Fibroblast of skin of right biceps (primary cell): ENCODE measurements at regions not wholly inside any gene's neighbourhood (a gene's known extent, or its start where the extent isn't known, plus 50 kb on each side); places are given as distances from the start of the nearest gene placed in this dataset.
A peak's percentile ranks its signal among the peaks of the same experiment; 100 is the strongest.

Source experiments
- DNase-seq: peaks from one replicate; pipeline ENCODE4 v3.0.0-alpha.2; 2013

- no peak for DNase-seq
Measured at GRCh38 chr6:48057601-48058000, 53.4 kb downstream of the PTCHD4 start.

DNA sequence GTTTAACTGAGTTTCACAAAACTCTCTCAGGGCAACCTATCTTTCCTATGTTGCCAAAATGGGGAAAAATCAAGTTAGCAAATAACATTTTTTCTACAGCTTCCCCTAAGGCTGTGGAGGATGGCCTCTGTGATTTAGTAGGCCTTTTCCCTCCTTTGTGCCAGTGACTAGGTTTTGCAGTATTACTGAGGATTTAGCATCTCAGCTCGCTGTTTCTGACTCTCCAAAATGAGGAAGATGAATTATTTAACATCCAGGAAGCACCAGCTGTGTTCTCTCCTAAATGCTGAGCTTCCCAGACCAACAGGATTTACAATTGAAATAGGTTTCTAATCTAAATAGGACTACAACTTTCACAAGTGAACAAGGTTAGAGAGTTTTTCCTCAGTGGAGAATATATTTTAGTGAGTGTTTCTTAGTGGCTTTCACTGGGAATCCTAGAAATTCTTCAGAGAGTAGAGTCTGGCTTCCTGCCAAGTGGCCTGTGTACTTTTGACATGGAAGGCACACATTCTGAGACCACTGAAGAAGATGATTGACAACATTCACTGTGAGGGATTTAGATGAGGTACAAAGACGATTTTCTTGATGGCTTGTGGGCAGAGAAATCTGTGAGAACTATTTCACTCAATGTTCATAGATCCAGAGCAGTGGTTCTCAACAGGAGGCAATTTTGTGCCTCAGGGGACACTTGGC lies 62.4 kb downstream of the PTCHD4 start:
- DNase-seq: no peak

- DNase-seq: no peak
Measured at GRCh38 chr6:48041894-48042293, 69.1 kb downstream of the PTCHD4 start.

- DNase-seq: no peak
Measured at GRCh38 chr6:48037946-48038345, 73.1 kb downstream of the PTCHD4 start.

GRCh38 chr6:48036316-48036715 lies 74.7 kb downstream of the PTCHD4 start:
- DNase-seq: peak; percentile 61

DNA sequence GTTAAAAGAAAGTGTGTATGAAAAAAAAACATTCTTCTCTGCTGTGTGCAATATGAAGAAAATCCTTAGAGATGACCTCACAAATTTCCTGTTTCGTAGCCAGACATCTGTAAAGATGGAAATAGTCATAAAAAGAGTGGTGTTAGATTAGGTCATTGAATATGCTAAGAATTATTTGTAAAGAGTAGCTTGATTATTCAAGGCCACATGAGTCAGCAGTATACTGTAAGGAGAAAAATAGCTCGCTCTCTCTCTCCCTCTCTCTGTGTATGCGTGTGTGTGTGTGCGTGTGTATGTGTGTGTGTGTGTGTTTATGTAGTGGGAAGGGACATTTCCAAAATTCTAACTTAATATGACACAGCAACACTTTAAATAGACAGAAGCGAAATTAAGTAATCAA lies 78.8 kb downstream of the PTCHD4 start:
- DNase-seq: peak; percentile 87

GRCh38 chr6:48031711-48032110 lies 79.3 kb downstream of the PTCHD4 start:
- no peak for DNase-seq

- DNase-seq: no peak
Measured at GRCh38 chr6:48027704-48028435, 83.1 kb downstream of the PTCHD4 start.

DNA sequence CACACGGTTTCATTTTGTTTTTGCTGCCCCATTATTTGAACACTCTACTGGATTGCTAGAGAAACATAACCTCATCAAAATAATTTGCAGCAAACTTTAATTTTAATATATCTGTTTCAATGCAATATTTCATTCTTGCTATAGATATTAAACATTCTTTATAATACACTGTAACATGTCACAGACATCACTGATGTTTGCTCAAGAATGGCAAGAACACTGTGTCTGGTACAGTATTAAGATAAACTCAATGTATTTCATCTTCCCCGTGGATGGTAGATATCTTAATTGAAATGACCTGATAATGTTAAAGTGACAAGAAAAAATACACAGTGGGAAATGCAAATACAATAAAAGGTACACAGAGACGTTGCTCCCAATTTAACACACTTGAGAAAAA lies 86.0 kb downstream of the PTCHD4 start:
- no peak for DNase-seq

DNA sequence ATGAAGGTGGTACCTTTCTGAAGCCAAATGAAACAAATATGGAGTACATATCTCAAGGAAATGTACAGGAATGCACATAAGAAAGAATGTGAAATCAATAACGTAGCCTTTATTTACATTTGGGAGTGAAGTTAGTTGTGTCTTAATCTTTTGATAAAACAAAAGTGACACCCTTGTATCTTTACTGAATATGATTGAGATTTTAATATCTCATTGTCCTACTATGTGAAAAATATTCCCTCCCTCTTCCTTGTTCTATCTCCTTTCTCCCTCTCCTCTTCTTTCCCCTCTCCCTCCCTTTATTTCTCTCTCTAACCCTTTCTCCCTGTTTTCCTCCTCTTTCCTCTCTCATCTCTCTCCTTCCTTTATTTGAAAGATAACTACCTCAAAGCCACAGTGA lies 89.1 kb downstream of the PTCHD4 start:
- no peak for DNase-seq

- no peak for DNase-seq
Measured at GRCh38 chr6:48016020-48016755, 94.8 kb downstream of the PTCHD4 start.

GRCh38 chr6:47992809-47993208 lies 118.2 kb downstream of the PTCHD4 start:
- no peak for DNase-seq

DNA sequence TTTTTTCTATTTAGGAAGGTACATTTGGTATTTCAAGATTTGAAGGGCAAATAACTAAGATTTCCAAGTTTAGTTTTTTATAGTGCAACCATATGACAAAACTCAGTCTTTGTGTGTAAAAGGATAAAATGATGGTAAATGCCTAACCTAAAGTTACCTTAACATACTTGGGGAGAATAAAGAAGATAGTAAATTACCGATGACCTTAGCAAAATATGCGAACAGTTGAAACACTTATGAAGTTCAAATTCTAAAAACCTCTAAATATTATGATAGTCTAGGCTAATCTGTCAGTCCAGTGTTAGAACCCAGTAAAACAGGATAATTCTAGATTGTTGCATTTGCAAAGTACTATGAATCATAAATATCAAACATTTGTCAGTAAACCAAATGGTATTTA lies 127.5 kb downstream of the PTCHD4 start:
- DNase-seq: no peak

DNA sequence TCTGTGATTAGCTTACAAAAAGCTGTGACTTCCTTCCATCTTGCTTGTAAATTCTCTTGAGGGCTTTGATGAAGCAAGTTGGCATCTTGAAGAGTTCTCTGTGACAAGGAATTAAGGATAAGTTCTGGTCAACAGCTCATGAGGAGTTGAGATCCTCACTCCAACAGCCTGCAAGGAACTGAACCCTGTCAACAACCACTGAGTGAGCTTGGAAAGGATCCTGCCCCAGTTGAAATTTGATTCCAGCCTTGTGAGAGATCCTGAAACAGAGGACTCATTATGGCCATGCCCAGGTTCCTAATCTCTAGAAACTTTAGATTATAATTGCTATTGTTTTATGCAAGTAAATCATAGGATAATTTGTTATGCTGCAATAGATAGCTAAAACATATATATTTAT lies 133.7 kb downstream of the PTCHD4 start:
- no peak for DNase-seq

DNA sequence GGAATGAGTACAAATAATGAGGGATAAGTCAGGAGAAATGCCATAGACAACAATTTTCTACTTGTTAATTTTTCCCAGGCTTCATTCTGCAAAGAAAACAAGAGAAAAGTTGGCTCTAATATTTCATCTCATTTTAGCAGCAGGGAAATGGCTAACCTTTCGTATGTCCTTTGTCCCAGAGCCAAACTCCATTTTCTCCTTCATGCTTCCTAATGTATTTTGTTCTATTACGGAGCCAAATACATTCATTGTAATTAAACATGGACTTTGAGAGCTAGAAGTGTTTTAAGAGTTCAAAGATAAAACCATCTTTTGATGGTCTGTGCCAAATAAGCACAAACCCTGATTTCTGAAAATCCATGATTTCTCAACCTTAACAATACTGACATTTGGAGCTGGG lies 136.9 kb downstream of the PTCHD4 start:
- DNase-seq: no peak

DNA sequence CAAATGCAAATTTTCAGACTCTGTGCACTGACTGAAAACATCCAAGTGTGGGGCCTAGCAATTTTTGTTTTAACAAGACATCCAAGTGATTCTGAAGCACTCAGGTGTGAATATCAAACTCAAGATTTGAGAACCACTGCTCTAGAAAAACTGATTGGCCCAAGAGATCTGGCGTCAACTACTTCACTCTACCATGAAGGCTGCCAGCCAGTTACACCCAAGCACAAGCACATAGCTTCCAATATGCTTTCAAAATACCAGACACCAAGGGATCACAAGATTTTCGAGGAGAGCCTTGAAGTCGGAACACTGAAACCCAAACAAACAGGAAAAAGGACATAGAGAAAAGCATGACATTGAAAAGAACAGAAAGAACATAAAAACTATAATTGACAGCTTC lies 140.2 kb downstream of the PTCHD4 start:
- DNase-seq: no peak

DNA sequence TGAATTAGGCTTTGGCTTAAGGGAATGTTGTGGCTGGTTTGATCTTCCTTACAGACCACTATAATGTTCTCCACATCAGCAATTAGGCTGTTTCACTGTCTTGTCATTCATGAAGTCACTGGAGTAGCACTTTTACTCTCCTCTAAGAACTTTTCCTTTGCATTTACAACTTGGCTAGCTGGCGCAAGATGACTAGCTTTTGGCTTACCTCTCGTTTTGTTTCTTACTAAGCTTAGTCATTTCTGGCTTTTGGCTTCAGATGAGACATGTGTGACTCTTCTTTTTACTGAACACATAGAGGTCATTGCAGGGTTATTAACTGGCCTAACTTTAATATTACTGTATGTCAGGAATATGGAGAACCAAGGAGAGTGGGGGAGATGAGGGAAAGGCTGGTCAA lies 143.2 kb downstream of the PTCHD4 start:
- peak; percentile 0 for DNase-seq

GRCh38 chr6:47964969-47965368 lies 146.0 kb downstream of the PTCHD4 start:
- DNase-seq: no peak

DNA sequence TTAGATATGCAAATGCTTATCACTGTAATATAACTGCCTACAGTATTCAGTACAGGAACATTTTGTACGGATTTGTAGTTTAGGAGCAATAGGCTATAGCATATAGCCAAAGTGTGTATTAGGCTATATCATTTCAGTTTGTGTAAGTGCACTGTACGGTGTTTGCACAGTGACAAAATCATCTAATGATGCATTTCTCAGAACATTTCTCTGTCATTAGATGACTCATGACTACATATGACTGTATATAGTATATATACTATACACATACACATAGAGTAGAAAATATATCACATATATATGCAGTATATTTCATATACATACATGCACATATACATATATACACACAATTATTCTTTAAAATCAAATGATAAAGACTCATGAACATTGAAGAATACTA lies 158.4 kb downstream of the PTCHD4 start:
- DNase-seq: no peak

DNA sequence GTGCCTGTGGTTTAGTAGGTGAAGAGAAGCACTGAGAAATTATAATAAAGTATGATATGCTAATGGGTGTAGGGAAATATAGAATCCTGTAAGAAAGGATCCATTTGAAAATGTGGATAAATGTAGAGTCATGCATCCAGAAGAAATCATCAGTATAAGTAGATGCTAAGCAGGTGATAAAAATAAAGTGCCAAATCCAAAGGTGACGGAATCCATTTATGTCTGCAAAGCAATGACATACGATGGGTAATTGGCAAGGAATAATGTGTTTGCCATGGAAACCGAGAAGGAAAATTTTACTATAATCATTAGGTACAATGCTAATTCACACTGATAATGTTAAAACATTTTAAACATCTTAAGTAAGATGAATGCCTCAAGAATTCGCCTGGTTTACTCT lies 163.0 kb downstream of the OPN5 start:
- no peak for DNase-seq

- no peak for DNase-seq
Measured at GRCh38 chr6:47938405-47938804, 156.6 kb downstream of the OPN5 start.

DNA sequence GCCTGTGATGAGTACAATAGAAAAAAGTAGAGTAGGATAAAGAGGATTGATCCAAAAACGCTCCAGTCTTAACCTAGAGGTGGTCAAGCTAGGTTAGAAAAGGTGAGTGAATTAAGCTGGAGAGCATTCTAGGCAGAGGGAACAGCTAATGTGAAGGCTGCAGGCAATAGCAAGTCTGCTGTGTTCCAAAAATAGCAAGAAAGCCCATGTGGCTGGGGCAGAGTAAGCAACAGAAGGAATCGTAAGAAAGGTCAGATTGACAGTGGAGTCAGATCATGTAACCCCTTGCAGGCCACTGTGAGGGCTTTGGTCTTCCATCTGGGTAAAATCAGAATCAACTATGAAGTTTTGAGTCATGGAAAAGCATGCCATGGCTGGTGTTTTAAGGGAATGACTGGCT lies 155.0 kb downstream of the OPN5 start:
- no peak for DNase-seq

GRCh38 chr6:47934023-47934422 lies 152.2 kb downstream of the OPN5 start:
- no peak for DNase-seq

GRCh38 chr6:47932575-47932974 lies 150.7 kb downstream of the OPN5 start:
- DNase-seq: no peak
